Neural progenitor cell (in vitro differentiated cells): ENCODE measurements at regions not wholly inside any gene's neighbourhood (a gene's known extent, or its start where the extent isn't known, plus 50 kb on each side); places are given as distances from the start of the nearest gene placed in this dataset.

Experiments
- DNase-seq: peaks from one replicate; pipeline ENCODE4 v3.0.0-alpha.2; 2016; ENCODE audit warnings: low spot score
- H2AFZ ChIP-seq: fragments of 200-600 bp; sonication (generic); replicated peaks from 2 replicates; pipeline ENCODE4 v1.6.1; 2016; ENCODE audit warnings: antibody characterized with exemption
- H3F3A ChIP-seq: fragments of 200-600 bp; sonication (generic); 2 replicates; pipeline ENCODE4 v1.6.1; 2016; ENCODE audit warnings: antibody characterized with exemption, low read depth
- H3K27ac ChIP-seq: fragments of 200-600 bp; sonication (generic); 2 replicates; pipeline ENCODE4 v1.5.1; 2016; ENCODE audit warnings: mild to moderate bottlenecking
- H3K27me3 ChIP-seq: fragments of 200-600 bp; sonication (generic); 2 replicates; pipeline ENCODE4 v1.6.1; 2016; ENCODE audit warnings: mild to moderate bottlenecking, moderate library complexity
- H3K36me3 ChIP-seq: fragments of 200-600 bp; sonication (generic); 2 replicates; pipeline ENCODE4 v1.5.1; 2016
- H3K4me1 ChIP-seq: fragments of 200-600 bp; sonication (generic); 2 replicates; pipeline ENCODE4 v1.6.1; 2016; ENCODE audit warnings: mixed run types
- H3K4me2 ChIP-seq: fragments of 200-600 bp; sonication (generic); 2 replicates; pipeline ENCODE4 v1.6.1; 2016
- H3K4me3 ChIP-seq: fragments of 200-600 bp; sonication (generic); 2 replicates; pipeline ENCODE4 v1.5.1; 2016
- H3K79me2 ChIP-seq: fragments of 200-600 bp; sonication (generic); 2 replicates; pipeline ENCODE4 v1.6.1; 2016; ENCODE audit warnings: low read depth
- H3K9ac ChIP-seq: fragments of 200-600 bp; sonication (generic); 2 replicates; pipeline ENCODE4 v1.6.1; 2016
- H3K9me3 ChIP-seq: fragments of 200-600 bp; sonication (generic); 2 replicates; pipeline ENCODE4 v1.5.1; 2016; ENCODE audit warnings: low read depth
- H4K20me1 ChIP-seq: fragments of 200-600 bp; sonication (generic); 2 replicates; pipeline ENCODE4 v1.6.1; 2016; ENCODE audit warnings: low read depth
- H3K27ac Mint-ChIP-seq: 3 replicates; pipeline ENCODE4 v1.8.0; 2021; ENCODE audit warnings: mixed read lengths
- H3K27me3 Mint-ChIP-seq: 2 replicates; pipeline ENCODE4 v1.8.0; 2022; ENCODE audit warnings: low read depth, mild to moderate bottlenecking, inconsistent platforms, moderate library complexity, mixed read lengths; ENCODE audit not compliant: insufficient read depth
- H3K36me3 Mint-ChIP-seq: 3 replicates; pipeline ENCODE4 v1.8.0; 2021; ENCODE audit warnings: mixed read lengths
- H3K4me1 Mint-ChIP-seq: 3 replicates; pipeline ENCODE4 v1.8.0; 2021; ENCODE audit warnings: mixed read lengths
- H3K4me3 Mint-ChIP-seq: 3 replicates; pipeline ENCODE4 v1.8.0; 2021; ENCODE audit warnings: mild to moderate bottlenecking, moderate library complexity, mixed read lengths
- H3K9me3 Mint-ChIP-seq: 3 replicates; pipeline ENCODE4 v1.8.0; 2020; ENCODE audit warnings: mixed read lengths
- EZH2 ChIP-seq: fragments of 200-600 bp; sonication (generic); IDR thresholded peaks from 2 replicates; pipeline ENCODE4 v1.6.1; 2017; ENCODE audit warnings: antibody characterized with exemption, mild to moderate bottlenecking, moderate library complexity
- EZH2phosphoT487 ChIP-seq: fragments of 200-600 bp; sonication (generic); IDR thresholded peaks from 2 replicates; pipeline ENCODE4 v1.6.1; 2017; ENCODE audit warnings: antibody characterized with exemption
- TF ChIP-seq, protein P1 (sequence below): fragments of 200-600 bp; sonication (generic); IDR thresholded peaks from 2 replicates; pipeline ENCODE4 v1.5.1; 2017; ENCODE audit warnings: antibody characterized with exemption, mild to moderate bottlenecking

DNA sequence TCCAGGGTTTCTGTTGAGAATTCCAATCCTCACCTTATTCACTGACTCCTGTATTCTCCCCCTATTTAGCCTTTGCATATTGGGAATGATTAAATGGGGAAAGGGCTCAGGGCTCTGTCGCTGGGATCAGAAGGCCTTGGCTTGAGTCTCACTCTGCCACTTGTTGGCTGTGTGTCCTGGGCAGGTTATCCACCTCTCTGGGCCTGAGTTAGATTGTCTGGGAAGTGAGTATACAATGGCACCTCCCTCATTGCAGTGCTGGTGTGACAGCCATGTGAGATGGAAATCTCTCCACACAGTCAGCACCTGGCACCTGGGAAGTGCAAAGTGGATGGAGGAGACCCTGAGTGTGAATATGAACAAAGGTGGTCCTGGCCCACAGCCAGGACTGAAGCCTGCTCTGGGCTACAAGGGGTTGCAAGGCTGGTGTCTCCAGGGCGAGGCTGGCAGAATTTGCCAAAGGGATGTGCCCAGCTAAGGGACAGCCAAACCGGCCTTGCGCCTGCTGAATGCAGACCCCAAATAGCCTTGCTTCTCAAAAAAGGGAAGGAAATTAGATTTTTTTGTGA is 200.0 kb upstream of the PMEPA1 start:
- H3K36me3 Mint-ChIP-seq = no peaks in the 10 kb centered on the region
- no peak overlapping the region for H3K4me2 ChIP-seq
- peaks cover 20% of the 10 kb centered on the region for H3K4me1 Mint-ChIP-seq
- TF ChIP-seq EZH2 (no peak), EZH2phosphoT487 (no peak)
- TF ChIP-seq, protein P1, sequence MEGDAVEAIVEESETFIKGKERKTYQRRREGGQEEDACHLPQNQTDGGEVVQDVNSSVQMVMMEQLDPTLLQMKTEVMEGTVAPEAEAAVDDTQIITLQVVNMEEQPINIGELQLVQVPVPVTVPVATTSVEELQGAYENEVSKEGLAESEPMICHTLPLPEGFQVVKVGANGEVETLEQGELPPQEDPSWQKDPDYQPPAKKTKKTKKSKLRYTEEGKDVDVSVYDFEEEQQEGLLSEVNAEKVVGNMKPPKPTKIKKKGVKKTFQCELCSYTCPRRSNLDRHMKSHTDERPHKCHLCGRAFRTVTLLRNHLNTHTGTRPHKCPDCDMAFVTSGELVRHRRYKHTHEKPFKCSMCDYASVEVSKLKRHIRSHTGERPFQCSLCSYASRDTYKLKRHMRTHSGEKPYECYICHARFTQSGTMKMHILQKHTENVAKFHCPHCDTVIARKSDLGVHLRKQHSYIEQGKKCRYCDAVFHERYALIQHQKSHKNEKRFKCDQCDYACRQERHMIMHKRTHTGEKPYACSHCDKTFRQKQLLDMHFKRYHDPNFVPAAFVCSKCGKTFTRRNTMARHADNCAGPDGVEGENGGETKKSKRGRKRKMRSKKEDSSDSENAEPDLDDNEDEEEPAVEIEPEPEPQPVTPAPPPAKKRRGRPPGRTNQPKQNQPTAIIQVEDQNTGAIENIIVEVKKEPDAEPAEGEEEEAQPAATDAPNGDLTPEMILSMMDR = no peak
- no peaks in the 10 kb centered on the region for H3K36me3 ChIP-seq
- H3F3A ChIP-seq = no peaks in the 10 kb centered on the region
- no peak overlapping the region for H3K27ac Mint-ChIP-seq
- peaks cover 15% of the 10 kb centered on the region for H3K27me3 Mint-ChIP-seq
- no peak overlapping the region for H3K4me3 ChIP-seq
- no peaks in the 10 kb centered on the region for H3K4me1 ChIP-seq
- H3K9me3 ChIP-seq = no peaks in the 10 kb centered on the region
- DNase-seq = no peak
- H3K4me3 Mint-ChIP-seq = no peak overlapping the region
- no peak overlapping the region for H3K27ac ChIP-seq
- H3K27me3 ChIP-seq = no peaks in the 10 kb centered on the region
- H4K20me1 ChIP-seq = no peaks in the 10 kb centered on the region
- no peaks in the 10 kb centered on the region for H3K79me2 ChIP-seq
- H2AFZ ChIP-seq = no peak overlapping the region
- H3K9ac ChIP-seq = no peak overlapping the region
- H3K9me3 Mint-ChIP-seq = peaks cover 2% of the 10 kb centered on the region

DNA sequence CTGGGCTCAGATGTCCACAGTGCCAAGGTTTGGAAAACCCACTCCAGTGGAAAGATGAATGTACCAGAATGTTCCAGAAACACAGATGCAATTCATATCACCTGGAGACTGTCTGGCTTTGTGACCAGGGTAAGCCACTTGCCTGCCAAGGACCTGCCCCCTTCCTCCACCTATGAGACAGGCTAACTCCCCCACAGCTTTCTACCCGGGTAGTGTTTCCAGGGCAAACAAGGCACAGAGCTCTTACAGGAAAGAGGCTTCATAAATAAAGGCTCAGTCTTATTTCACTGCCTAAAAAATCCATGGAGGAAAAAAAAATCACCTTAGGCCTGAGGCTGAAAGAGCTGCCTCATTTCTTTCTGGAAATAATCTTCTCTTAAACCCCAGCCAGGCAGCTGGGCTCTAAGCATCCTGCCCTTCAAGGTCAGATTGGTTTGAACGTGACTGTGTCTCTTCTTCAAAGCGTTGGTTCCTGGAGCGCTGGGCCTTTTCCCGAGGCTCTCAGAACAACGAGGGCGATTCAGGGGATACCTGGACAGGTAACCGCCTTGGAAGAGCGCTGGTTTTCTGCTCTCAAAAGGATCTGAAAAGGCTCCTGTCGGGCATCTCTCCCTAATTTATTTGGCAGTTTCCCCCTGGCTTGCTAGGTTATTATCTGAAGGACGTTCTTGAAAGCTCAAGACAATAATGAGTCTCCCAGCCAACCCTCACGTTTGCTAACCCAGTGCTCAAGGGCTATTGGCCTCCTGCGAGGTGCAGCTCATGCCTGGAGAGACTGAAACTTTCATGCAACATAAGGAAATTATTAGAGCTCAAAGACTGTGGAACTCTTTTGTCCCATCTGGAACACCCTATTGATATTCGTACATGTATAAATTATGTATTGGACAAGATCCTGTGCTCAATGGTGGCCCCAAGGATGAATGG is 199.2 kb upstream of the PMEPA1 start:
- no peaks in the 10 kb centered on the region for H3K36me3 ChIP-seq
- no peak overlapping the region for H3K4me3 ChIP-seq

DNA sequence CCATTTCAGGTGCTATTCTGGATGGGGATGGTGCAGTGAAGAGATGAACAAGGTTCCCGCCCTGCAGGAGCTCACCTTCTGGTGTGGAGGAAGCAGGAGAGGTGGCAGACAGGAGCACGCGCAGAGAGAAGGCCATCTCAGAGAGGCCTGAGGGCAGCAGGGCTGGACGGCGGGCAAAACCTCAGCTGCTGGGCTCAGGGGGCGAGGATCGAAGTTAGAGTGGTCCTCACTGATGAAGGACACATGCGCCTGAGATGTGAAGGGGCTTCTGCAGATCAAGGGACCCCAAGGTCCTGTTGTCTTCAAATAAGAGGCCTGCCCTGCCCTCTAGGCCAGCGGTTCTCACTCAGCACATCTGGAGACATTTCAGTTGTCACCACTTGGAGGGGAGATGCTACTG is 198.4 kb upstream of the PMEPA1 start:
- Mint-ChIP-seq H3K9me3 (no peaks in the 10 kb centered on the region), H3K27ac (no peak overlapping the region), H3K27me3 (peaks cover 15% of the 10 kb centered on the region), H3K36me3 (no peaks in the 10 kb centered on the region), H3K4me3 (no peak overlapping the region), H3K4me1 (peaks cover 20% of the 10 kb centered on the region)
- no peaks in the 10 kb centered on the region for H4K20me1 ChIP-seq
- TF ChIP-seq, protein P1 = no peak
- TF ChIP-seq EZH2 (no peak), EZH2phosphoT487 (no peak)
- no peak for DNase-seq
- no peaks in the 10 kb centered on the region for H3K4me1 ChIP-seq
- H3F3A ChIP-seq = no peaks in the 10 kb centered on the region
- H3K36me3 ChIP-seq = no peaks in the 10 kb centered on the region
- H3K79me2 ChIP-seq = no peaks in the 10 kb centered on the region
- no peak overlapping the region for H2AFZ ChIP-seq
- no peak overlapping the region for H3K4me3 ChIP-seq
- H3K27me3 ChIP-seq = no peaks in the 10 kb centered on the region
- H3K9me3 ChIP-seq = no peaks in the 10 kb centered on the region
- H3K9ac ChIP-seq = no peak overlapping the region
- no peak overlapping the region for H3K4me2 ChIP-seq
- H3K27ac ChIP-seq = no peak overlapping the region

More for the DNA sequence above, 199.2 kb upstream of the PMEPA1 start:
- Histone ChIP-seq H3K4me2 (no peak overlapping the region), H3K27me3 (no peaks in the 10 kb centered on the region), H3K9me3 (no peaks in the 10 kb centered on the region), H2AFZ (no peak overlapping the region), H3K4me1 (no peaks in the 10 kb centered on the region), H3K79me2 (no peaks in the 10 kb centered on the region), H3K9ac (no peak overlapping the region), H3K27ac (no peak overlapping the region), H4K20me1 (no peaks in the 10 kb centered on the region), H3F3A (no peaks in the 10 kb centered on the region)
- H3K27ac Mint-ChIP-seq = peak overlapping the region; percentile 62
- peaks cover 15% of the 10 kb centered on the region for H3K27me3 Mint-ChIP-seq
- peaks cover 2% of the 10 kb centered on the region for H3K9me3 Mint-ChIP-seq
- H3K4me3 Mint-ChIP-seq = no peak overlapping the region
- no peak for DNase-seq
- no peaks in the 10 kb centered on the region for H3K36me3 Mint-ChIP-seq
- TF ChIP-seq, protein P1 = no peak
- TF ChIP-seq EZH2phosphoT487 (no peak), EZH2 (no peak)
- peaks cover 20% of the 10 kb centered on the region for H3K4me1 Mint-ChIP-seq
